H1 (cell line): ENCODE measurements at regions not wholly inside any gene's neighbourhood (a gene's known extent, or its start where the extent isn't known, plus 50 kb on each side); places are given as distances from the start of the nearest gene placed in this dataset.

ENCODE experiments used
- CBX8 ChIP-seq: fragments of 300-800, 300-1000 bp; sonication (generic); IDR thresholded peaks from 2 replicates; pipeline ENCODE4 v1.7.1; 2016; ENCODE audit warnings: low read depth, low read length, borderline replicate concordance
- TAF1 ChIP-seq: IDR thresholded peaks from 2 replicates; pipeline ENCODE4 v1.6.1; 2011; ENCODE audit warnings: mild to moderate bottlenecking, low read depth, low read length

DNA sequence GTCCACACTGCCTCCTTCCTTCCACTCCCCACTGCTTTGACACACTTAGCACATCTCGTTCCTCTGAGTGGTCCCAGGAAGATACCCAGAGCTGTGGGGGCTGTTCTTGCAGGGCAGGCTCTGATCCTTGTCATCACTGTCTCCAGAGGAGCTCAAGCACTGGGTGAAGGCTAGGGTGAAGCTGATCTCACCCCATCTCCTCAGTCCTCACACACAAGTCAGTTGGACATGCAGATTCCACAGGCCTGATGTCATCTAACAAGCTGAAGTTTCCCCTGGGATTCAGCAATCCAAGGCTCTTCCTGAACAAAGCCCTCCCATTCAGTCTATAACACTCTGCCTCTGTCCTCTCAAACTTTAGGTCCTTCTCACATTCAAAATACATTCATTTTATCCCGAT, 90.6 kb upstream of the RAB6C start (continued):
- TF ChIP-seq CBX8, result no peak
- TF ChIP-seq TAF1, result no peak
